ENCODE measurements at regions not wholly inside any gene's neighbourhood (a gene's known extent, or its start where the extent isn't known, plus 50 kb on each side); places are given as distances from the start of the nearest gene placed in this dataset.

- TF ChIP-seq CTCF (conservative IDR thresholded peaks at IDR 0.05; ENCODE audit: low read length), result no peak
- Histone ChIP-seq H3K4me2 (ENCODE audit: low read length) (no peak overlapping the region), H4K20me1 (ENCODE audit: insufficient read depth, low read length) (no peaks in the 10 kb centered on the region), H3K36me3 (ENCODE audit: insufficient read depth, low read length) (no peaks in the 10 kb centered on the region), H3K79me2 (ENCODE audit: insufficient read depth, low read depth, low read length) (no peaks in the 10 kb centered on the region), H3K27ac (ENCODE audit: low read depth, low read length, poor library complexity, severe bottlenecking) (no peak overlapping the region), H3K9me3 (ENCODE audit: low read length) (no peaks in the 10 kb centered on the region; the same call in 1 of the 2 replicates), H3K4me1 (ENCODE audit: insufficient read depth, low read length, poor library complexity, severe bottlenecking) (no peaks in the 10 kb centered on the region), H3K4me3 (ENCODE audit: low read depth, low read length, poor library complexity, severe bottlenecking) (no peak overlapping the region), H2AFZ (ENCODE audit: low read length) (no peak overlapping the region), H3K9me2 (ENCODE audit: insufficient read depth, low read length) (no peaks in the 10 kb centered on the region)
- ChIA-PET CTCF (ENCODE audit: unreplicated experiment) (no interaction called here), POLR2A (interaction anchor here (0.6 kb wide), 1 partner anchor 49 kb away, joined by 3 read pairs; no protein-coding TSS in a partner anchor)
- intact Hi-C loops (cut with micrococcal nuclease; ENCODE audit: unreplicated experiment), result no loop called here
- BruUV-seq (replicated peaks), result no TSS peak
- no peak for DNase-seq (ENCODE audit: low spot score)
Measured at GRCh38 chr10:5268743-5269142, 72.1 kb downstream of the AKR1C4 start.

GRCh38 chr10:5269791-5270190, 73.2 kb downstream of the AKR1C4 start:
- POLR2A ChIA-PET, result no interaction called here
- H4K20me1 ChIP-seq (ENCODE audit: insufficient read depth, low read length), result no peaks in the 10 kb centered on the region
- CTCF ChIA-PET (ENCODE audit: unreplicated experiment), result no interaction called here
- TF ChIP-seq EZH2phosphoT487 (IDR thresholded peaks at IDR 0.05; ENCODE audit: borderline replicate concordance, low read depth, low read length), result no peak
- no peak for TF ChIP-seq CTCF (conservative IDR thresholded peaks at IDR 0.05; ENCODE audit: low read length)
- no peak overlapping the region for H3K4me3 ChIP-seq (ENCODE audit: low read depth, low read length, poor library complexity, severe bottlenecking)
- H3K27ac ChIP-seq (ENCODE audit: low read depth, low read length, poor library complexity, severe bottlenecking), result no peak overlapping the region
- intact Hi-C loops (cut with micrococcal nuclease; ENCODE audit: unreplicated experiment), result no loop called here
- H3K4me2 ChIP-seq (ENCODE audit: low read length), result no peak overlapping the region
- H2AFZ ChIP-seq (ENCODE audit: low read length), result no peak overlapping the region
- no peak for DNase-seq (ENCODE audit: low spot score)
- no peaks in the 10 kb centered on the region for H3K9me3 ChIP-seq (ENCODE audit: low read length)
- no peaks in the 10 kb centered on the region for H3K9me2 ChIP-seq (ENCODE audit: insufficient read depth, low read length)
- no peaks in the 10 kb centered on the region for H3K4me1 ChIP-seq (ENCODE audit: insufficient read depth, low read length, poor library complexity, severe bottlenecking)
- H3K79me2 ChIP-seq (ENCODE audit: insufficient read depth, low read depth, low read length), result no peaks in the 10 kb centered on the region
- H3K36me3 ChIP-seq (ENCODE audit: insufficient read depth, low read length), result no peaks in the 10 kb centered on the region
- BruUV-seq (replicated peaks), result no TSS peak

GRCh38 chr10:5271526-5271925, 74.9 kb downstream of the AKR1C4 start:
- Histone ChIP-seq H3K79me2 (ENCODE audit: insufficient read depth, low read depth, low read length) (no peaks in the 10 kb centered on the region), H3K4me1 (ENCODE audit: insufficient read depth, low read length, poor library complexity, severe bottlenecking) (no peaks in the 10 kb centered on the region), H3K9me2 (ENCODE audit: insufficient read depth, low read length) (no peaks in the 10 kb centered on the region), H4K20me1 (ENCODE audit: insufficient read depth, low read length) (no peaks in the 10 kb centered on the region), H2AFZ (ENCODE audit: low read length) (no peak overlapping the region), H3K9me3 (ENCODE audit: low read length) (no peaks in the 10 kb centered on the region), H3K36me3 (ENCODE audit: insufficient read depth, low read length) (no peaks in the 10 kb centered on the region), H3K4me2 (ENCODE audit: low read length) (no peak overlapping the region), H3K4me3 (ENCODE audit: low read depth, low read length, poor library complexity, severe bottlenecking) (no peak overlapping the region), H3K27ac (ENCODE audit: low read depth, low read length, poor library complexity, severe bottlenecking) (no peak overlapping the region)
- ChIA-PET POLR2A (interaction anchor here (0.6 kb wide), 2 partner anchors 14 to 174 kb away, joined by 3 read pairs; no protein-coding TSS in a partner anchor), CTCF (ENCODE audit: unreplicated experiment) (no interaction called here)
- intact Hi-C loops (cut with micrococcal nuclease; ENCODE audit: unreplicated experiment), result no loop called here
- no TSS peak for BruUV-seq (replicated peaks)
- DNase-seq (ENCODE audit: low spot score), result no peak
- no peak for TF ChIP-seq CTCF (conservative IDR thresholded peaks at IDR 0.05; ENCODE audit: low read length)
- TF ChIP-seq EZH2phosphoT487 (IDR thresholded peaks at IDR 0.05; ENCODE audit: borderline replicate concordance, low read depth, low read length), result no peak
